ENCODE measurements at regions not wholly inside any gene's neighbourhood (a gene's known extent, or its start where the extent isn't known, plus 50 kb on each side); places are given as distances from the start of the nearest gene placed in this dataset.
A peak's percentile ranks its signal among the peaks of the same experiment; 100 is the strongest.

GRCh38 chr14:88929656-88930436, 105.4 kb downstream of the TTC8 start:
- Histone ChIP-seq H3K4me1 (ENCODE audit: control insufficient read depth, insufficient read depth, low read length) (no peaks in the 10 kb centered on the region), H3K27ac (ENCODE audit: low read depth, low read length) (no peak overlapping the region), H3K27me3 (ENCODE audit: control insufficient read depth, insufficient read depth, low read length) (no peaks in the 10 kb centered on the region), H3K4me3 (ENCODE audit: low read depth, low read length) (no peak overlapping the region), H3K9me3 (ENCODE audit: control insufficient read depth, insufficient read depth, low read length) (no peaks in the 10 kb centered on the region), H3K36me3 (ENCODE audit: control insufficient read depth, insufficient read depth, low read length) (no peaks in the 10 kb centered on the region)
- WGBS (ENCODE audit: insufficient coverage): 94% methylated on average over 3 of the region's 4 CpGs
- DNase-seq (ENCODE audit: low read depth in 4 of 6, low spot score in 6 of 6): no peak

- peak in 1 of 6 donors; percentile 71 for DNase-seq (ENCODE audit: low read depth in 4 of 6, low spot score in 6 of 6)
- WGBS (ENCODE audit: insufficient coverage): 42% methylated on average over 7 of the region's 11 CpGs
- H3K36me3 ChIP-seq (ENCODE audit: control insufficient read depth, insufficient read depth, low read length): no peaks in the 10 kb centered on the region
- H3K27me3 ChIP-seq (ENCODE audit: control insufficient read depth, insufficient read depth, low read length): no peaks in the 10 kb centered on the region
- H3K27ac ChIP-seq (ENCODE audit: low read depth, low read length): no peak overlapping the region
- no peaks in the 10 kb centered on the region for H3K4me1 ChIP-seq (ENCODE audit: control insufficient read depth, insufficient read depth, low read length)
- no peak overlapping the region for H3K4me3 ChIP-seq (ENCODE audit: low read depth, low read length)
- H3K9me3 ChIP-seq (ENCODE audit: control insufficient read depth, insufficient read depth, low read length): no peaks in the 10 kb centered on the region
Measured at GRCh38 chr14:88931321-88932110, 107.1 kb downstream of the TTC8 start.

GRCh38 chr14:88933191-88933590, 108.7 kb downstream of the TTC8 start:
- no peak overlapping the region for H3K4me3 ChIP-seq (ENCODE audit: low read depth, low read length)
- H3K9me3 ChIP-seq (ENCODE audit: control insufficient read depth, insufficient read depth, low read length): no peaks in the 10 kb centered on the region
- WGBS (ENCODE audit: insufficient coverage): no CpG with 5 or more reads among the region's 1 CpG
- DNase-seq (ENCODE audit: low read depth in 4 of 6, low spot score in 6 of 6): peak in 2 of 6 donors; percentile 61 to 83
- H3K27me3 ChIP-seq (ENCODE audit: control insufficient read depth, insufficient read depth, low read length): no peaks in the 10 kb centered on the region
- H3K27ac ChIP-seq (ENCODE audit: low read depth, low read length): no peak overlapping the region
- H3K4me1 ChIP-seq (ENCODE audit: control insufficient read depth, insufficient read depth, low read length): no peaks in the 10 kb centered on the region
- no peaks in the 10 kb centered on the region for H3K36me3 ChIP-seq (ENCODE audit: control insufficient read depth, insufficient read depth, low read length)

GRCh38 chr14:88934351-88934806, 109.9 kb downstream of the TTC8 start:
- Histone ChIP-seq H3K27me3 (ENCODE audit: control insufficient read depth, insufficient read depth, low read length) (no peaks in the 10 kb centered on the region), H3K4me1 (ENCODE audit: control insufficient read depth, insufficient read depth, low read length) (no peaks in the 10 kb centered on the region), H3K27ac (ENCODE audit: low read depth, low read length) (no peak overlapping the region), H3K4me3 (ENCODE audit: low read depth, low read length) (no peak overlapping the region), H3K36me3 (ENCODE audit: control insufficient read depth, insufficient read depth, low read length) (no peaks in the 10 kb centered on the region), H3K9me3 (ENCODE audit: control insufficient read depth, insufficient read depth, low read length) (no peaks in the 10 kb centered on the region)
- 63% methylated on average over 2 of the region's 3 CpGs for WGBS (ENCODE audit: insufficient coverage)
- DNase-seq (ENCODE audit: low read depth in 4 of 6, low spot score in 6 of 6): peak in 2 of 6 donors; percentile 79 to 83

GRCh38 chr14:88935083-88935482, 110.6 kb downstream of the TTC8 start:
- Histone ChIP-seq H3K36me3 (ENCODE audit: control insufficient read depth, insufficient read depth, low read length) (no peaks in the 10 kb centered on the region), H3K27me3 (ENCODE audit: control insufficient read depth, insufficient read depth, low read length) (no peaks in the 10 kb centered on the region), H3K4me3 (ENCODE audit: low read depth, low read length) (no peak overlapping the region), H3K27ac (ENCODE audit: low read depth, low read length) (no peak overlapping the region), H3K4me1 (ENCODE audit: control insufficient read depth, insufficient read depth, low read length) (no peaks in the 10 kb centered on the region), H3K9me3 (ENCODE audit: control insufficient read depth, insufficient read depth, low read length) (no peaks in the 10 kb centered on the region)
- DNase-seq (ENCODE audit: low read depth in 4 of 6, low spot score in 6 of 6): no peak
- 91% methylated on average over 5 of the region's 5 CpGs for WGBS (ENCODE audit: insufficient coverage)

GRCh38 chr14:88937706-88938105, 113.3 kb downstream of the TTC8 start:
- no peak overlapping the region for H3K4me3 ChIP-seq (ENCODE audit: low read depth, low read length)
- 94% methylated on average over 2 of the region's 3 CpGs for WGBS (ENCODE audit: insufficient coverage)
- DNase-seq (ENCODE audit: low read depth in 4 of 6, low spot score in 6 of 6): no peak

GRCh38 chr14:88940671-88941070, 116.2 kb downstream of the TTC8 start:
- no peak overlapping the region for H3K4me3 ChIP-seq (ENCODE audit: low read depth, low read length)
- no peaks in the 10 kb centered on the region for H3K4me1 ChIP-seq (ENCODE audit: control insufficient read depth, insufficient read depth, low read length)
- no peaks in the 10 kb centered on the region for H3K36me3 ChIP-seq (ENCODE audit: control insufficient read depth, insufficient read depth, low read length)
- DNase-seq (ENCODE audit: low read depth in 4 of 6, low spot score in 6 of 6): peak in 1 of 6 donors; percentile 57
- 29% methylated on average over 1 of the region's 3 CpGs for WGBS (ENCODE audit: insufficient coverage)
- H3K27me3 ChIP-seq (ENCODE audit: control insufficient read depth, insufficient read depth, low read length): no peaks in the 10 kb centered on the region
- no peak overlapping the region for H3K27ac ChIP-seq (ENCODE audit: low read depth, low read length)
- no peaks in the 10 kb centered on the region for H3K9me3 ChIP-seq (ENCODE audit: control insufficient read depth, insufficient read depth, low read length)

More at GRCh38 chr14:88937706-88938105, 113.3 kb downstream of the TTC8 start:
- Histone ChIP-seq H3K27me3 (ENCODE audit: control insufficient read depth, insufficient read depth, low read length) (no peaks in the 10 kb centered on the region), H3K27ac (ENCODE audit: low read depth, low read length) (no peak overlapping the region), H3K9me3 (ENCODE audit: control insufficient read depth, insufficient read depth, low read length) (no peaks in the 10 kb centered on the region), H3K36me3 (ENCODE audit: control insufficient read depth, insufficient read depth, low read length) (no peaks in the 10 kb centered on the region), H3K4me1 (ENCODE audit: control insufficient read depth, insufficient read depth, low read length) (no peaks in the 10 kb centered on the region)

GRCh38 chr14:88941414-88941813, 117.0 kb downstream of the TTC8 start:
- Histone ChIP-seq H3K9me3 (ENCODE audit: control insufficient read depth, insufficient read depth, low read length) (no peaks in the 10 kb centered on the region), H3K4me3 (ENCODE audit: low read depth, low read length) (no peak overlapping the region), H3K27me3 (ENCODE audit: control insufficient read depth, insufficient read depth, low read length) (no peaks in the 10 kb centered on the region), H3K36me3 (ENCODE audit: control insufficient read depth, insufficient read depth, low read length) (no peaks in the 10 kb centered on the region), H3K27ac (ENCODE audit: low read depth, low read length) (no peak overlapping the region), H3K4me1 (ENCODE audit: control insufficient read depth, insufficient read depth, low read length) (no peaks in the 10 kb centered on the region)
- no peak for DNase-seq (ENCODE audit: low read depth in 4 of 6, low spot score in 6 of 6)

GRCh38 chr14:88947646-88948598, 123.5 kb downstream of the TTC8 start:
- WGBS (ENCODE audit: insufficient coverage): 92% methylated on average over 5 of the region's 7 CpGs
- no peak overlapping the region for H3K27ac ChIP-seq (ENCODE audit: low read depth, low read length)

More at GRCh38 chr14:88947646-88948598, 123.5 kb downstream of the TTC8 start:
- H3K27me3 ChIP-seq (ENCODE audit: control insufficient read depth, insufficient read depth, low read length): no peaks in the 10 kb centered on the region
- DNase-seq (ENCODE audit: low read depth in 4 of 6, low spot score in 6 of 6): no peak
- no peak overlapping the region for H3K4me3 ChIP-seq (ENCODE audit: low read depth, low read length)
- no peaks in the 10 kb centered on the region for H3K4me1 ChIP-seq (ENCODE audit: control insufficient read depth, insufficient read depth, low read length)
- H3K36me3 ChIP-seq (ENCODE audit: control insufficient read depth, insufficient read depth, low read length): no peaks in the 10 kb centered on the region
- no peaks in the 10 kb centered on the region for H3K9me3 ChIP-seq (ENCODE audit: control insufficient read depth, insufficient read depth, low read length)
